Activated CD4-positive, alpha-beta T cell treated with anti-CD3 and anti-CD28 coated beads for 36 hours (primary cell): ENCODE measurements at regions not wholly inside any gene's neighbourhood (a gene's known extent, or its start where the extent isn't known, plus 50 kb on each side); places are given as distances from the start of the nearest gene placed in this dataset.

Experiments used
- ATAC-seq: fragments of 200-7000 bp; cut with Tn5 transposase; one replicate; pipeline ENCODE4 v1.10.0; 2021; ENCODE audit warnings: mild to moderate bottlenecking, moderate library complexity
- CTCF ChIA-PET: fragments of 350-600 bp; sonication (Branson Sonifier 250); formaldehyde crosslinking; loops from one replicate; lab custom pipeline; 2021; ENCODE audit warnings: antibody characterized with exemption; lab: Charles Lee
- POLR2A ChIA-PET: fragments of 350-600 bp; sonication (Branson Sonifier 250); formaldehyde crosslinking; loops from one replicate; lab custom pipeline; 2021; ENCODE audit warnings: antibody characterized with exemption, inconsistent platforms; lab: Charles Lee
- DNase-seq: peaks from one replicate; pipeline ENCODE4 v3.0.0-alpha.2; 2020
- H3K27ac Mint-ChIP-seq: one replicate; pipeline ENCODE4 v1.8.0; 2021; ENCODE audit warnings: mixed read lengths
- H3K27me3 Mint-ChIP-seq: one replicate; pipeline ENCODE4 v1.8.0; 2021; ENCODE audit warnings: mixed read lengths
- H3K36me3 Mint-ChIP-seq: one replicate; pipeline ENCODE4 v1.8.0; 2021; ENCODE audit warnings: low read depth, mixed read lengths
- H3K4me1 Mint-ChIP-seq: one replicate; pipeline ENCODE4 v1.8.0; 2021; ENCODE audit warnings: mixed read lengths
- H3K4me3 Mint-ChIP-seq: one replicate; pipeline ENCODE4 v1.8.0; 2021; ENCODE audit warnings: mild to moderate bottlenecking, moderate library complexity, mixed read lengths
- H3K9me3 Mint-ChIP-seq: one replicate; pipeline ENCODE4 v1.8.0; 2021; ENCODE audit warnings: low read depth, mixed read lengths
- intact Hi-C, 2 experiments: fragments of 100-400 bp; cut with DNase I in 1 of 2; cut with micrococcal nuclease in 1 of 2; formaldehyde crosslinking; loops; one replicate each; pipeline versions ENCODE4 v1.14.2 to v1.15.1; 2022 to 2024; cut with DNase I, micrococcal nuclease

GRCh38 chr9:88056876-88057275, 81.4 kb downstream of the SPATA31C2 start:
- POLR2A ChIA-PET, result no interaction called here
- CTCF ChIA-PET, result no interaction called here
- Mint-ChIP-seq H3K27me3 (peaks cover 5% of the 10 kb centered on the region), H3K9me3 (no peaks in the 10 kb centered on the region), H3K4me3 (no peak overlapping the region), H3K36me3 (no peaks in the 10 kb centered on the region), H3K4me1 (no peaks in the 10 kb centered on the region), H3K27ac (no peak overlapping the region)
- ATAC-seq (no peak), DNase-seq (no peak)
- intact Hi-C loops, result no loop called here

DNA sequence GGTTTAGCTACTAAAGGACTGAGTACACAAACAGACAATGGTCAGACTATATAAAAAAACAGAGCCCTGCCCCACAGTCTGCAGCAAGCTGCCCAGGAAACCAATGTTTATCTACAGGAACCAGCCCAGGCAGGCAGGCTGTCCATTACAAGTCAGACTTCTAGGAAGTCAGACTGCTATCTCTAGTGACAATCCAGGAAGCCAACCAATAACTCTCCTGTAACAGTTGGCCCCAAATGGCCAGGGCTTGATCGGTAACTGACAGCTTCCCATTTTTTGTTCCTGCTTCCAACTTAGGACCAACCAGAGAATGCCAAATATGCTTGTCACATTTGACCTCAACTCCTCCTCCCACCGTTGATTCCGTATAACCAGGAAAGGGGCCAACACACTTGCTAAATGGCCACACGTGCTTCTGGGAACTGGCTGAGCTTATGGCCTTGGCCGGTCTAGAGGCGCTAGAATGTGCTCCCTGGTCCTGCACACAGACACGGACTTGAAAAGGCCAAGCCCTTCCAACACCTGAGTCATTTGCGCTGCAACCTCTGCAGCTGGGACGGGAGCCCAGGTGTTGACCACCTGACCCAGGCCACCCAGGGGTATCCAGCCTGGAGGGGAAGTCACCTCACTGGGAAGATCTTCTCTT, 79.6 kb upstream of the CDK20 start:
- POLR2A ChIA-PET, result no interaction called here
- no peak for ATAC-seq
- H3K27ac Mint-ChIP-seq, result no peak overlapping the region
- H3K36me3 Mint-ChIP-seq, result no peaks in the 10 kb centered on the region
- no peaks in the 10 kb centered on the region for H3K9me3 Mint-ChIP-seq
- no peak for DNase-seq
- CTCF ChIA-PET, result interaction anchor here (0.5 to 1.4 kb wide), 2 partner anchors 54 to 305 kb away, joined by 3 to 5 read pairs; no protein-coding TSS in a partner anchor
- H3K4me3 Mint-ChIP-seq, result no peak overlapping the region
- H3K27me3 Mint-ChIP-seq, result peaks cover 5% of the 10 kb centered on the region
- H3K4me1 Mint-ChIP-seq, result peaks cover 9% of the 10 kb centered on the region
- intact Hi-C loops, result no loop called here

- intact Hi-C loops, result no loop called here
- CTCF ChIA-PET, result interaction anchor here (1.4 kb wide), 1 partner anchor 53 kb away, joined by 5 read pairs; no protein-coding TSS in a partner anchor
- Mint-ChIP-seq H3K27ac (no peak overlapping the region), H3K9me3 (no peaks in the 10 kb centered on the region), H3K36me3 (no peaks in the 10 kb centered on the region), H3K27me3 (peaks cover 12% of the 10 kb centered on the region), H3K4me1 (peaks cover 15% of the 10 kb centered on the region), H3K4me3 (no peak overlapping the region)
- ATAC-seq, result no peak
- DNase-seq, result no peak
- POLR2A ChIA-PET, result no interaction called here
These were observed 78.1 kb upstream of the CDK20 start for GRCh38 chr9:88052321-88052965.

DNA sequence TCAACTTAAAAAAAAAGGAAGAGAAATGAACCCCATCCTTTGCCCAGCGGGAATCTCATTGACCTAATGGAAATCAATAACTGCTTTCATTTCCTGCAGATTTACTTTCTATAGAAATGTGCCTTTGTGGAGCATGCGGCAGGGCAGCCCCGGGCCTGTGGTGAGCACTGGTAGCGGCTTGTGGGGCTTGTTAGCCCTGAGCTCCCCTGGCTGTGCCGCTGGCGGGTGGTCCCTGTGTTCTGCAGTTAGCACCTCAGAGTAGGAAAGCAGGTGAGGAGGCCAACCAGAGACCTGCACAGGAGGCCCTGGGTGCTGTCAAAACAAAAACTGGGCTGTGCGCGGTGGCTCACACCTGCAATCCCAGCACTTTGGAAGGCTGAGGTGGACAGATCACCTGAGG, 76.8 kb upstream of the CDK20 start:
- intact Hi-C loops, result no loop called here
- H3K4me3 Mint-ChIP-seq, result no peak overlapping the region
- H3K36me3 Mint-ChIP-seq, result no peaks in the 10 kb centered on the region
- ChIA-PET POLR2A (interaction anchor here (0.6 kb wide), 1 partner anchor 474 kb away, joined by 3 read pairs; no protein-coding TSS in a partner anchor), CTCF (interaction anchor here (0.6 kb wide), 1 partner anchor 304 kb away, joined by 3 read pairs; no protein-coding TSS in a partner anchor)
- H3K9me3 Mint-ChIP-seq, result no peaks in the 10 kb centered on the region
- DNase-seq (no peak), ATAC-seq (no peak)
- H3K27me3 Mint-ChIP-seq, result peaks cover 16% of the 10 kb centered on the region
- peaks cover 15% of the 10 kb centered on the region for H3K4me1 Mint-ChIP-seq
- H3K27ac Mint-ChIP-seq, result no peak overlapping the region

GRCh38 chr9:88049677-88050307, 75.5 kb upstream of the CDK20 start:
- Mint-ChIP-seq H3K4me1 (peaks cover 15% of the 10 kb centered on the region), H3K27ac (no peak overlapping the region), H3K27me3 (peaks cover 13% of the 10 kb centered on the region), H3K4me3 (no peak overlapping the region), H3K36me3 (peaks cover 1% of the 10 kb centered on the region), H3K9me3 (peaks cover 3% of the 10 kb centered on the region)
- ATAC-seq, result no peak
- no peak for DNase-seq
- intact Hi-C loops, result loop anchor here (1.0 to 10.0 kb wide), 5 partner anchors 42 to 341 kb away; partner anchors contain the start of gene CDK20 (in 1 of the 2)
- CTCF ChIA-PET, result interaction anchor here (1.4 kb wide), 1 partner anchor 75 kb away, joined by 4 read pairs; the partner anchor contains the start of gene CDK20
- POLR2A ChIA-PET, result interaction anchor here (0.7 kb wide), 1 partner anchor 831 kb away, joined by 3 read pairs; no protein-coding TSS in a partner anchor

- Mint-ChIP-seq H3K4me1 (peaks cover 15% of the 10 kb centered on the region), H3K36me3 (peaks cover 5% of the 10 kb centered on the region), H3K4me3 (no peak overlapping the region), H3K27me3 (peaks cover 15% of the 10 kb centered on the region), H3K9me3 (peaks cover 11% of the 10 kb centered on the region), H3K27ac (no peak overlapping the region)
- ChIA-PET CTCF (interaction anchor here (0.6 to 0.7 kb wide), 2 partner anchors 236 to 569 kb away, joined by 3 read pairs; no protein-coding TSS in a partner anchor), POLR2A (no interaction called here)
- intact Hi-C loops, result loop anchor here in 1 of 2 experiments (10.0 kb wide), 1 partner anchor 92 kb away; a partner anchor contains a TSS
- DNase-seq (no peak), ATAC-seq (no peak)
These were observed 72.2 kb upstream of the CDK20 start for GRCh38 chr9:88046542-88046941.

- no peak overlapping the region for H3K4me3 Mint-ChIP-seq
- intact Hi-C loops, result loop anchor here in 1 of 2 experiments (10.0 kb wide), 1 partner anchor 91 kb away; a partner anchor contains a TSS
- no peak overlapping the region for H3K27ac Mint-ChIP-seq
- POLR2A ChIA-PET, result no interaction called here
- peaks cover 11% of the 10 kb centered on the region for H3K9me3 Mint-ChIP-seq
- peaks cover 15% of the 10 kb centered on the region for H3K27me3 Mint-ChIP-seq
- peaks cover 15% of the 10 kb centered on the region for H3K4me1 Mint-ChIP-seq
- DNase-seq, result no peak
- ATAC-seq, result no peak
- CTCF ChIA-PET, result interaction anchor here (0.7 kb wide), 1 partner anchor 568 kb away, joined by 3 read pairs; no protein-coding TSS in a partner anchor
- peaks cover 5% of the 10 kb centered on the region for H3K36me3 Mint-ChIP-seq
These were observed 71.4 kb upstream of the CDK20 start for GRCh38 chr9:88045686-88046085.

- Mint-ChIP-seq H3K27ac (no peak overlapping the region), H3K4me1 (peaks cover 8% of the 10 kb centered on the region), H3K27me3 (peaks cover 15% of the 10 kb centered on the region), H3K4me3 (no peak overlapping the region), H3K36me3 (peaks cover 5% of the 10 kb centered on the region), H3K9me3 (peaks cover 11% of the 10 kb centered on the region)
- intact Hi-C loops, result loop anchor here in 1 of 2 experiments (10.0 kb wide), 1 partner anchor 89 kb away; a partner anchor contains a TSS
- ATAC-seq (no peak), DNase-seq (no peak)
- ChIA-PET CTCF (interaction anchor here (0.7 kb wide), 1 partner anchor 871 kb away, joined by 3 read pairs; no protein-coding TSS in a partner anchor), POLR2A (no interaction called here)
These were observed 69.9 kb upstream of the CDK20 start for GRCh38 chr9:88044200-88044599.

GRCh38 chr9:88043647-88044046, 69.3 kb upstream of the CDK20 start:
- H3K4me1 Mint-ChIP-seq, result peaks cover 4% of the 10 kb centered on the region
- no peak overlapping the region for H3K27ac Mint-ChIP-seq
- ATAC-seq (no peak), DNase-seq (no peak)
- ChIA-PET POLR2A (no interaction called here), CTCF (interaction anchor here (0.7 kb wide), 1 partner anchor 872 kb away, joined by 3 read pairs; no protein-coding TSS in a partner anchor)
- H3K27me3 Mint-ChIP-seq, result peaks cover 15% of the 10 kb centered on the region
- peaks cover 5% of the 10 kb centered on the region for H3K36me3 Mint-ChIP-seq
- H3K4me3 Mint-ChIP-seq, result no peak overlapping the region
- H3K9me3 Mint-ChIP-seq, result peaks cover 11% of the 10 kb centered on the region
- intact Hi-C loops, result loop anchor here in 1 of 2 experiments (10.0 kb wide), 1 partner anchor 89 kb away; a partner anchor contains a TSS

- POLR2A ChIA-PET, result no interaction called here
These were observed 67.1 kb upstream of the CDK20 start for GRCh38 chr9:88041447-88041846.

More at GRCh38 chr9:88041447-88041846, 67.1 kb upstream of the CDK20 start:
- Mint-ChIP-seq H3K27ac (no peak overlapping the region), H3K4me3 (no peak overlapping the region), H3K4me1 (no peaks in the 10 kb centered on the region), H3K36me3 (peaks cover 11% of the 10 kb centered on the region), H3K27me3 (peaks cover 5% of the 10 kb centered on the region), H3K9me3 (peaks cover 21% of the 10 kb centered on the region)
- DNase-seq (no peak), ATAC-seq (no peak)
- intact Hi-C loops, result loop anchor here (2.0 to 10.0 kb wide), 2 partner anchors 87 to 91 kb away; a partner anchor contains a TSS
- CTCF ChIA-PET, result interaction anchor here (0.5 to 1.1 kb wide), 2 partner anchors 60 to 525 kb away, joined by 3 read pairs; no protein-coding TSS in a partner anchor
